Muscle of leg (tissue), 3 donors: ENCODE measurements at regions not wholly inside any gene's neighbourhood (a gene's known extent, or its start where the extent isn't known, plus 50 kb on each side); places are given as distances from the start of the nearest gene placed in this dataset.
"Not testable (repeated sequence)": the region's sequence is repeated elsewhere in the genome, so short reads cannot be mapped to it uniquely, and the experiment has no call there.

Experiments
- DNase-seq: peaks from one replicate; pipeline ENCODE4 v3.0.0; 2013
- H3K27ac ChIP-seq: one replicate; pipeline ENCODE4 v1.5.1; 2013; ENCODE audit warnings: mild to moderate bottlenecking, low read length, control low read depth
- H3K27me3 ChIP-seq: one replicate; pipeline ENCODE4 v1.6.1; 2013; ENCODE audit warnings: low read length; ENCODE audit not compliant: control insufficient read depth, insufficient read depth
- H3K36me3 ChIP-seq: one replicate; pipeline ENCODE4 v1.6.1; 2013; ENCODE audit warnings: low read length; ENCODE audit not compliant: control insufficient read depth, insufficient read depth
- H3K4me1 ChIP-seq: one replicate; pipeline ENCODE4 v1.6.1; 2013; ENCODE audit warnings: low read length; ENCODE audit not compliant: control insufficient read depth, insufficient read depth
- H3K4me3 ChIP-seq: one replicate; pipeline ENCODE4 v1.5.1; 2013; ENCODE audit warnings: low read length, control low read depth
- H3K9me3 ChIP-seq: replicated peaks from 2 replicates; pipeline ENCODE4 v1.6.1; 2013; ENCODE audit warnings: low read depth, low read length; ENCODE audit not compliant: control insufficient read depth
- WGBS: methylation state at CpG from one replicate; pipeline ENCODE4 v1.1.5; 2013; ENCODE audit warnings: missing lambda C conversion rate; ENCODE audit not compliant: insufficient coverage; 5-methylcytosine and 5-hydroxymethylcytosine counted together

- H3K9me3 ChIP-seq, result no peaks in the 10 kb centered on the region
- H3K27me3 ChIP-seq, result peaks cover 3% of the 10 kb centered on the region
- 68% methylated on average over 3 of the region's 8 CpGs for WGBS
- no peaks in the 10 kb centered on the region for H3K4me1 ChIP-seq
- no peak overlapping the region for H3K27ac ChIP-seq
- no peaks in the 10 kb centered on the region for H3K36me3 ChIP-seq
- H3K4me3 ChIP-seq, result no peak overlapping the region
- DNase-seq, result no peak
Observed at GRCh38 chr2:234364661-234365060, 132.2 kb downstream of the ARL4C start.

- Histone ChIP-seq H3K9me3 (peaks cover 3% of the 10 kb centered on the region), H3K27ac (no peak overlapping the region), H3K36me3 (no peaks in the 10 kb centered on the region), H3K27me3 (peaks cover 3% of the 10 kb centered on the region), H3K4me3 (no peak overlapping the region), H3K4me1 (no peaks in the 10 kb centered on the region)
- 46% methylated on average over 4 of the region's 10 CpGs for WGBS
- DNase-seq, result no peak
Observed at GRCh38 chr2:234363647-234364294, 133.1 kb downstream of the ARL4C start.

GRCh38 chr2:234363011-234363487 is 133.8 kb downstream of the ARL4C start:
- no peak for DNase-seq
- H3K4me3 ChIP-seq, result no peak overlapping the region
- H3K4me1 ChIP-seq, result no peaks in the 10 kb centered on the region
- WGBS, result no CpG with 5 or more reads among the region's 4 CpGs
- H3K9me3 ChIP-seq, result peaks cover 3% of the 10 kb centered on the region
- H3K27ac ChIP-seq, result no peak overlapping the region
- H3K27me3 ChIP-seq, result peaks cover 3% of the 10 kb centered on the region
- H3K36me3 ChIP-seq, result no peaks in the 10 kb centered on the region

- not testable (repeated sequence) for DNase-seq, H3K9me3 ChIP-seq, H3K4me1 ChIP-seq, H3K36me3 ChIP-seq, H3K27me3 ChIP-seq, H3K27ac ChIP-seq, H3K4me3 ChIP-seq
Observed at GRCh38 chr2:234360313-234360975, 136.4 kb downstream of the ARL4C start.

GRCh38 chr2:234357666-234358065 is 139.2 kb downstream of the ARL4C start:
- H3K9me3 ChIP-seq, result peaks cover 9% of the 10 kb centered on the region
- H3K27me3 ChIP-seq, result peaks cover 3% of the 10 kb centered on the region
- 71% methylated on average over 1 of the region's 3 CpGs for WGBS
- no peak for DNase-seq
- no peak overlapping the region for H3K4me3 ChIP-seq
- no peak overlapping the region for H3K27ac ChIP-seq
- H3K36me3 ChIP-seq, result no peaks in the 10 kb centered on the region
- no peaks in the 10 kb centered on the region for H3K4me1 ChIP-seq

GRCh38 chr2:234355808-234356365 is 141.0 kb downstream of the ARL4C start:
- H3K4me1 ChIP-seq, result no peaks in the 10 kb centered on the region
- H3K36me3 ChIP-seq, result no peaks in the 10 kb centered on the region
- WGBS, result 40% methylated on average over 2 of the region's 6 CpGs
- no peak overlapping the region for H3K27ac ChIP-seq
- no peak for DNase-seq
- H3K27me3 ChIP-seq, result no peaks in the 10 kb centered on the region
- no peak overlapping the region for H3K4me3 ChIP-seq
- H3K9me3 ChIP-seq, result peaks cover 12% of the 10 kb centered on the region

GRCh38 chr2:234355021-234355720 is 141.7 kb downstream of the ARL4C start:
- H3K36me3 ChIP-seq, result no peaks in the 10 kb centered on the region
- no peak for DNase-seq
- H3K4me3 ChIP-seq, result no peak overlapping the region
- no peak overlapping the region for H3K27ac ChIP-seq
- peaks cover 12% of the 10 kb centered on the region for H3K9me3 ChIP-seq
- no peaks in the 10 kb centered on the region for H3K27me3 ChIP-seq
- 39% methylated on average over 5 of the region's 12 CpGs for WGBS
- H3K4me1 ChIP-seq, result no peaks in the 10 kb centered on the region

- no peaks in the 10 kb centered on the region for H3K27me3 ChIP-seq
- peaks cover 9% of the 10 kb centered on the region for H3K9me3 ChIP-seq
- no peak for DNase-seq
- H3K36me3 ChIP-seq, result no peaks in the 10 kb centered on the region
- H3K27ac ChIP-seq, result no peak overlapping the region
- H3K4me3 ChIP-seq, result no peak overlapping the region
- no peaks in the 10 kb centered on the region for H3K4me1 ChIP-seq
- WGBS, result 100% methylated on average over 1 of the region's 7 CpGs
Observed at GRCh38 chr2:234352270-234352669, 144.6 kb downstream of the ARL4C start.

- H3K27ac ChIP-seq, H3K9me3 ChIP-seq, H3K4me3 ChIP-seq, H3K36me3 ChIP-seq, H3K27me3 ChIP-seq, H3K4me1 ChIP-seq, DNase-seq: not testable (repeated sequence)
- WGBS, result no CpG with 5 or more reads among the region's 10 CpGs
Observed at GRCh38 chr2:234351866-234352265, 145.0 kb downstream of the ARL4C start.

- Histone ChIP-seq H3K9me3 (peaks cover 5% of the 10 kb centered on the region), H3K36me3 (no peaks in the 10 kb centered on the region), H3K27me3 (no peaks in the 10 kb centered on the region), H3K27ac (no peak overlapping the region), H3K4me1 (no peaks in the 10 kb centered on the region), H3K4me3 (no peak overlapping the region)
- peak; percentile 59 for DNase-seq
- WGBS, result 74% methylated on average over 7 of the region's 9 CpGs
Observed at GRCh38 chr2:234348081-234348480, 148.8 kb downstream of the ARL4C start.
